HCT116 (cell line): ENCODE measurements at regions not wholly inside any gene's neighbourhood (a gene's known extent, or its start where the extent isn't known, plus 50 kb on each side); places are given as distances from the start of the nearest gene placed in this dataset.

Source experiments
- ATF3 ChIP-seq: IDR thresholded peaks from 2 replicates; pipeline ENCODE4 v1.6.1; 2012
- CTCF ChIP-seq, 3 experiments: fragments of 200-600 bp in 1 of 3; sonication (generic) in 1 of 3; IDR thresholded peaks in 2 of 3; conservative IDR thresholded peaks in 1 of 3; 2 replicates each; pipeline ENCODE4 v1.5.1; 2012 to 2017; ENCODE audit warnings: low read depth in 2 of 3, low read length in 2 of 3, antibody characterized with exemption in 1 of 3, borderline replicate concordance in 1 of 3, control low read depth in 1 of 3, mild to moderate bottlenecking in 1 of 3, mixed read lengths in 1 of 3, mixed run types in 1 of 3, moderate library complexity in 1 of 3; ENCODE audit not compliant: insufficient read depth in 1 of 3
- JUND ChIP-seq: IDR thresholded peaks from 2 replicates; pipeline ENCODE4 v1.6.1; 2012
- MAX ChIP-seq: IDR thresholded peaks from 2 replicates; pipeline ENCODE4 v1.6.1; 2012
- POLR2A ChIP-seq: IDR thresholded peaks from 2 replicates; pipeline ENCODE4 v1.7.0; 2011; ENCODE audit warnings: borderline replicate concordance; ENCODE audit not compliant: insufficient read depth, insufficient read length; ENCODE audit errors: extremely low read depth
- TCF7L2 ChIP-seq: IDR thresholded peaks from 2 replicates; pipeline ENCODE4 v1.7.0; 2011; ENCODE audit warnings: borderline replicate concordance, inconsistent platforms; ENCODE audit not compliant: insufficient read depth, insufficient read length; ENCODE audit errors: extremely low read depth
- YY1 ChIP-seq: IDR thresholded peaks from 2 replicates; pipeline ENCODE4 v1.6.1; 2011; ENCODE audit warnings: low read length, low read depth, moderate library complexity, mild to moderate bottlenecking; ENCODE audit not compliant: insufficient replicate concordance; ENCODE audit errors: extremely low read depth
- ZBTB33 ChIP-seq: IDR thresholded peaks from 2 replicates; pipeline ENCODE4 v1.6.1; 2011; ENCODE audit warnings: mild to moderate bottlenecking, low read length, moderate library complexity; ENCODE audit not compliant: insufficient replicate concordance; ENCODE audit errors: extremely low read depth
- ZFX ChIP-seq: fragments of 450-650 bp; IDR thresholded peaks from 2 replicates; pipeline ENCODE4 v1.6.1; 2017

GRCh38 chr6:169981568-169981967 lies 230.1 kb downstream of the ERMARD start:
- TF ChIP-seq CTCF (IDR thresholded peaks at IDR 0.05 in 2 of 3, conservative IDR thresholded peaks at IDR 0.05 in 1 of 3; ENCODE audit: borderline replicate concordance in 1 of 3, insufficient read depth in 1 of 3, low read depth in 2 of 3, low read length in 2 of 3) (no peak), JUND (no peak), ZFX (no peak), ZBTB33 (no peak), POLR2A (no peak), MAX (no peak), ATF3 (no peak), TCF7L2 (no peak), YY1 (no peak)
